NCI-H345 (cell line): ENCODE measurements at regions not wholly inside any gene's neighbourhood (a gene's known extent, or its start where the extent isn't known, plus 50 kb on each side); places are given as distances from the start of the nearest gene placed in this dataset.

Experiments
- DNase-seq: peaks from one replicate; lab custom pipeline; 2025; lab: John Stamatoyannopoulos, UW

GRCh38 chr1:195376190-195376589, 1232.0 kb downstream of the KCNT2 start:
- DNase-seq = no peak

- no peak for DNase-seq
Measured at GRCh38 chr1:195373856-195374255, 1234.4 kb downstream of the KCNT2 start.

GRCh38 chr1:195345149-195345548, 1263.1 kb downstream of the KCNT2 start:
- DNase-seq = no peak

- DNase-seq = no peak
Measured at GRCh38 chr1:195337646-195338045, 1270.6 kb downstream of the KCNT2 start.

GRCh38 chr1:195336812-195337211, 1271.4 kb downstream of the KCNT2 start:
- DNase-seq = no peak

- DNase-seq = no peak
Measured at GRCh38 chr1:195335541-195335940, 1272.7 kb downstream of the KCNT2 start.

GRCh38 chr1:195332102-195332501, 1276.1 kb downstream of the KCNT2 start:
- no peak for DNase-seq

GRCh38 chr1:195328681-195329080, 1279.6 kb downstream of the KCNT2 start:
- DNase-seq = no peak

- DNase-seq = no peak
Measured at GRCh38 chr1:195328102-195328501, 1280.1 kb downstream of the KCNT2 start.

- no peak for DNase-seq
Measured at GRCh38 chr1:195327361-195327760, 1280.9 kb downstream of the KCNT2 start.

- no peak for DNase-seq
Measured at GRCh38 chr1:195326325-195326724, 1281.9 kb downstream of the KCNT2 start.

- no peak for DNase-seq
Measured at GRCh38 chr1:195325181-195325580, 1283.1 kb downstream of the KCNT2 start.

- DNase-seq = no peak
Measured at GRCh38 chr1:195306281-195306680, 1302.0 kb downstream of the KCNT2 start.

GRCh38 chr1:195294911-195295310, 1313.3 kb downstream of the KCNT2 start:
- DNase-seq = no peak

- DNase-seq = no peak
Measured at GRCh38 chr1:195278644-195279043, 1329.6 kb downstream of the KCNT2 start.

- no peak for DNase-seq
Measured at GRCh38 chr1:195275710-195276109, 1332.5 kb downstream of the KCNT2 start.

- DNase-seq = no peak
Measured at GRCh38 chr1:195251900-195252299, 1356.3 kb downstream of the KCNT2 start.

GRCh38 chr1:195243492-195243891, 1364.7 kb downstream of the KCNT2 start:
- DNase-seq = no peak

- no peak for DNase-seq
Measured at GRCh38 chr1:195241066-195241465, 1367.2 kb downstream of the KCNT2 start.

- no peak for DNase-seq
Measured at GRCh38 chr1:195238313-195238712, 1369.9 kb downstream of the KCNT2 start.

- no peak for DNase-seq
Measured at GRCh38 chr1:195236991-195237889, 1371.0 kb downstream of the KCNT2 start.

- DNase-seq = no peak
Measured at GRCh38 chr1:195218428-195219212, 1389.6 kb downstream of the KCNT2 start.

GRCh38 chr1:195202241-195202640, 1406.0 kb downstream of the KCNT2 start:
- peak; percentile 88 for DNase-seq
